NCI-H2107 treated with DMSO at 0.1 percent for 48 hours (cell line): ENCODE measurements at regions not wholly inside any gene's neighbourhood (a gene's known extent, or its start where the extent isn't known, plus 50 kb on each side); places are given as distances from the start of the nearest gene placed in this dataset.
"Not testable (repeated sequence)": the region's sequence is repeated elsewhere in the genome, so short reads cannot be mapped to it uniquely, and the experiment has no call there.

Source experiments
- DNase-seq: peaks from one replicate; lab custom pipeline; 2025; ENCODE audit not compliant: unreplicated experiment; lab: John Stamatoyannopoulos, UW

- DNase-seq = no peak
Observed at GRCh38 chr3:72629191-72629631, 219.0 kb downstream of the SHQ1 start.

- no peak for DNase-seq
Observed at GRCh38 chr3:72628065-72628464, 220.2 kb downstream of the SHQ1 start.

GRCh38 chr3:72627271-72627670 is 221.0 kb downstream of the SHQ1 start:
- DNase-seq = no peak

- DNase-seq = no peak
Observed at GRCh38 chr3:72625602-72626337, 222.5 kb downstream of the SHQ1 start.

GRCh38 chr3:72624656-72625055 is 223.6 kb downstream of the SHQ1 start:
- no peak for DNase-seq

GRCh38 chr3:72618739-72619138 is 229.5 kb downstream of the SHQ1 start:
- DNase-seq = no peak

- no peak for DNase-seq
Observed at GRCh38 chr3:72617424-72618024, 230.7 kb downstream of the SHQ1 start.

GRCh38 chr3:72615776-72616175 is 232.5 kb downstream of the SHQ1 start:
- no peak for DNase-seq

- no peak for DNase-seq
Observed at GRCh38 chr3:72615182-72615581, 233.1 kb downstream of the SHQ1 start.

- no peak for DNase-seq
Observed at GRCh38 chr3:72614394-72615074, 233.7 kb downstream of the SHQ1 start.

- no peak for DNase-seq
Observed at GRCh38 chr3:72613871-72614270, 234.4 kb downstream of the SHQ1 start.

GRCh38 chr3:72609114-72609513 is 239.1 kb downstream of the SHQ1 start:
- not testable (repeated sequence) for DNase-seq

GRCh38 chr3:72606005-72606800 is 242.0 kb downstream of the SHQ1 start:
- DNase-seq = no peak

- no peak for DNase-seq
Observed at GRCh38 chr3:72604328-72604727, 243.9 kb downstream of the SHQ1 start.

- no peak for DNase-seq
Observed at GRCh38 chr3:72601983-72602750, 246.1 kb downstream of the SHQ1 start.

- no peak for DNase-seq
Observed at GRCh38 chr3:72601060-72601459, 247.2 kb downstream of the SHQ1 start.

- DNase-seq = peak; percentile 22
Observed at GRCh38 chr3:72597756-72598195, 250.5 kb downstream of the SHQ1 start.

- no peak for DNase-seq
Observed at GRCh38 chr3:72597043-72597442, 251.2 kb downstream of the SHQ1 start.

GRCh38 chr3:72595927-72596610 is 252.2 kb downstream of the SHQ1 start:
- DNase-seq = no peak

- DNase-seq = no peak
Observed at GRCh38 chr3:72595376-72595775, 252.9 kb downstream of the SHQ1 start.
